Caki2 (cell line): ENCODE measurements at regions not wholly inside any gene's neighbourhood (a gene's known extent, or its start where the extent isn't known, plus 50 kb on each side); places are given as distances from the start of the nearest gene placed in this dataset.

Experiments
- DNase-seq: peaks from one replicate; pipeline ENCODE4 v3.0.0-alpha.2; 2015; ENCODE audit warnings: low read depth
- in situ Hi-C: cut with HindIII; loops from 2 replicates; pipeline ENCODE4 v1.10.0; 2016; ENCODE audit warnings: low sequenced_read_pairs, low pct_unique_long_range_greater_than_20kb, mixed read lengths

DNA sequence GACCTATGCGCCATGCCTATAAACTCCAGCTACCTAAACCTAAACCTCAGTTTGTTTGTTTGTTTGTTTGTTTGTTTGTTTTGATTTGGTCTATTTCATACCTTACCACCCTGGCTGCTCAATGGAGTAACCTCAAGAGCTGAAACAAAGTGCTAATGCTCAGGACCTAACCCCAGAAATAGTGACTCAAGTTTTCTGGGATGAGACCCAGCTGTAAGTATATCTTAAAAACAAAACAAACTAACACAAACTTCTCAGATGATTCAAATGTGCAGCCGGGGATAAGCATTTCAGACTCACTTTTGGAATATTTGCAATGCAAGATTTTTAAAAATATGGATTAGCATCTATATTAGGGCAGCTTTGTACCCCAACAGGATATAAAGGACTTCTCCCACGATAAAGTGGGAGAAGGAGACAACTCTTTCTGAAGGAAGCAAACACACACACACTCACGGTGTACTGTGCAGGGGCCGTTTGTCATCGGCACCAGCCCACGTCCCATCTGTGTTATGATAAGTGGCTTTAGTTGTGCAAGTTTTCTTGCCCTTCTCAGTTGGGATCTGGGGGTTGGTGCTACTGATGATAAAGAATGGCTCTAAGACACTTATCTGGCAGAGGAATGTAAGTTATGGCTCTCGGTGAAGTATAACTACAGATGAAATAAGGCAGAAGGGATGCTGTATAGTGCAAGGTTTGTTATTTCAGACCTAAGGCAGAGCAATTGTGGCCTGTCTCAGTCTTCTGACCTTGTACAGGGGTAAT, 516.7 kb upstream of the TMEM132C start:
- DNase-seq = no peak
- in situ Hi-C loops = no loop called here

GRCh38 chr12:127752802-127753201, 514.2 kb upstream of the TMEM132C start:
- in situ Hi-C loops = no loop called here
- DNase-seq = no peak

DNA sequence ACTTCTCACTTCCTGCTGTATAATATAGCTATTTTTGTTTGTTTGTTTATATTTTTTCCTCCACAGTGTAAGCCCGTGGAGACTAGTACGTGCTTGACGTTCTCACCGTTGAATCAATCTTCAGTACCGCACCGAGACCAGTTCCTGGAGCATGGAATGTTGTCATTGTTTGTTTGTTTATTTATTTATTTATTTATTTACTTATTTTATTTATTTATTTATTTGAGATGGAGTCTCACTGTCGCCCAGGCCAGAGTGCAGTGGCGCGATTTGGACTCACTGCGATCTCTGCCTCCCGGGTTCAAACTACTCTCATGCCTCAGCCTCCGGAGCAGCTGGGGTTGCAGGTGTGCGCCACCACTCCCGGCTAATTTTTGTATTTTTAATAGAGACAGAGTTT, 506.6 kb upstream of the TMEM132C start:
- no peak for DNase-seq
- in situ Hi-C loops = no loop called here

DNA sequence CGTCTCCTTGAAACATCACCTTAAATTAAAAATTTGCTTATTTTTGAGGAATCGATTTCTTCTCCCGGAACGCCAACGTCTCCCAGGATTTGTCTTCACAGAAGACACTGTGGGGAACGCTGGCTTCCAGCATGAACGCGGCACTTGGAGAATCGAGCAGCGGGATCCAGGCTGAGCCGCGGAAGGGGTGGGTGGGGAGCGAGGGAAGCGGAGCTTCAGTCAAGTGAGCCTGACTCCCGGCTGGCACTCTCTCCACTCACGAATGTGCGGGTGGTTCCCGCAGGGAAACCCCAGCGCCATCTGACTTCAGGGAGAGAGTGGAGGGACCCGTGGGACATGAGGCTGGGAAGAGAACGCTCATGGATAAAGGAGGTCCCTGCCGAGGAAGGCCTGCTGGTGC, 506.0 kb upstream of the TMEM132C start:
- in situ Hi-C loops = no loop called here
- no peak for DNase-seq

- in situ Hi-C loops = no loop called here
- no peak for DNase-seq
Observed at GRCh38 chr12:127761880-127762279, 505.1 kb upstream of the TMEM132C start.

DNA sequence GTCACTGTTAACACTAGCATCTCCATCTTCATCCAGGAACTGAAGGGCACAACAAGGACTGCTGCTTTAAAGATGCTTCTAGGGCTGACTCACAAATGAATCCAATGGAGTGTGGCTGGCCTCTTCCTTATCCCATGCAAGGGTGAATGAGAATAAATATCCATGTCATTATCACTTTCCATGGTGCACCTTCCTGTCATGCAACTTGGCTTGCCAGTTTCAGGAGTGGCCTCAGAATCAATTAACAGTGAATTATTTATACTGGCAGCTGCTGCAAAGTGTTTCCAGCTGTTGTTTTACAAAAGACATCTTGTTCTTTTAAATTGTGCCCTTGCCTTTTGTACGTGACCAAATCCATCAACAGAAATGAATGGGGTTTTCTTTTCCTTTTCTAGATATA, 499.3 kb upstream of the TMEM132C start:
- in situ Hi-C loops = no loop called here
- DNase-seq = peak; percentile 28

- DNase-seq = no peak
- in situ Hi-C loops = no loop called here
Observed at GRCh38 chr12:127770118-127770517, 496.9 kb upstream of the TMEM132C start.

GRCh38 chr12:127771546-127771945, 495.4 kb upstream of the TMEM132C start:
- in situ Hi-C loops = no loop called here
- no peak for DNase-seq

DNA sequence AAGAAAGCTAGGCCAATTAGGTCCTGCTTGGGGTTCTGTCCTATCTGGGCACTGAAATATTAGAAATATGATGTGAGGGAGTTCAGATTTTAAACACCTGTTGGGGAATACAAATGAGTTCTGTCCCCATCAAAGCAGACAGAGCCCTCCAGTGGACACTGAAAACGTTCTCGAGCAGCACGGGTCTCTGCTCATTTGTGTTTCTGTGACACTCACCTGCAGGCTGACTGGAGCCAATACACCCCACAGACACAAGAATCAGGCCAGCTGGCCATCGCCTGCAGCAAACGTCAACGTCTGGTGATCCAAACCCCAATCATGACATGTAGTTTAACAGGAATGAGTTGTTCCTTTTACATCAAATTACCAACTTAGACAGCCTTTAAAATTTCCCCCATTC, 493.4 kb upstream of the TMEM132C start:
- DNase-seq = no peak
- in situ Hi-C loops = no loop called here

- in situ Hi-C loops = no loop called here
- no peak for DNase-seq
Observed at GRCh38 chr12:127774828-127775227, 492.1 kb upstream of the TMEM132C start.

DNA sequence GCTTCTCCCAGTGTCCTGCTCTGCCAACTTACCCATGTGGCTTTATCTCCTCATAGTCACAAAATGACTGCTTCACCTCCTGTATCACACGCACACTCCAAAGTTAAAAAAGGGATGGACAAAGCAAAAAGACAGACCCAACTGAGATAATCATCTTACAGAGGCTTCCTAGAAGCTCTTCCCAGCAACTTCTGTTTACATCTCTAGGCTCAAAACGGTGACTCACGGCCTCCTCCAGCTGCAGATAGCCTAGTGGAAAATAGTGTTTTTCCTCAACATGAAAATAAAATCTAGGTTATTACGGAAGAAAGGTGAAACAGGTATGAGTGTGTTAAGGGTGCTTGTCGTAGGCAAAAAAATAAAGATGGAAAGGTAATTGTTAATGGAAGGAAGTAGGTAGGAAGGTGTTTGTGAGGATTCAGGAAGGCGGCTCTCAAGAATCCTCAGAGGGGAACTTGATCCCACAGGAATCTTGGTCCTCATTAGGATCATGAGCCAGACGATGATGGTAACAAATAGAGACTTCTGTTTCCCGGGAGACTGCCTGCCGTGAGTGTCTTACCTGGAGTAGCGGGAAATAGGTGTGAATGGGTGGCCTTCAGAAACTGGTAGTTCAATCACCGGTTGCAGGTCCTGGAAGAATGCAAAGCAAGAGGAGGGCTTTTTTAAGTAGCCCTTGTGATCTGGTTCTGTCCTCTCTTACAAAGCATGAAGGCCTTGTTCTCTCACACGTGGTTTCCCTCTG, 487.5 kb upstream of the TMEM132C start:
- in situ Hi-C loops = no loop called here
- no peak for DNase-seq

GRCh38 chr12:127780881-127781280, 486.1 kb upstream of the TMEM132C start:
- no peak for DNase-seq
- in situ Hi-C loops = no loop called here

DNA sequence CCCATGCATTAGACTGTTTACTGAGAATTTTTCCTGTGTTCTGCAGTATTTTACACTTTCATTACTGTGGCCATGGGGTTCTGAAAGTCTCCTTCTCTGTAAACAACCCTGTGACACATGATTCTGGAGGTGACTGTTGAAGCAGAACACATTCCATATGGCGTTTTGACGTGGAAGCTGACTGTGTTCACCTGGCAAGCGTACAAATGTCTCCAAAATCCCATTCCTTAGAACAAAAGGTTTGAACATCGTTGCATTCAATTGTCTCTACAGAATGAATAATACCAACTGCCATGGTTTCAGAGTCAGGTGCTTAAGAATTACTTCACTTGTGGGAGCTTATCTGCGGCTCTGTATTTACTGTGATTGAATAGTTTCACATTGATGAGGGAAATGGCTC, 485.6 kb upstream of the TMEM132C start:
- DNase-seq = no peak
- in situ Hi-C loops = no loop called here

- in situ Hi-C loops = no loop called here
- no peak for DNase-seq
Observed at GRCh38 chr12:127785540-127785939, 481.4 kb upstream of the TMEM132C start.

- DNase-seq = no peak
- in situ Hi-C loops = no loop called here
Observed at GRCh38 chr12:127785986-127786590, 480.9 kb upstream of the TMEM132C start.

DNA sequence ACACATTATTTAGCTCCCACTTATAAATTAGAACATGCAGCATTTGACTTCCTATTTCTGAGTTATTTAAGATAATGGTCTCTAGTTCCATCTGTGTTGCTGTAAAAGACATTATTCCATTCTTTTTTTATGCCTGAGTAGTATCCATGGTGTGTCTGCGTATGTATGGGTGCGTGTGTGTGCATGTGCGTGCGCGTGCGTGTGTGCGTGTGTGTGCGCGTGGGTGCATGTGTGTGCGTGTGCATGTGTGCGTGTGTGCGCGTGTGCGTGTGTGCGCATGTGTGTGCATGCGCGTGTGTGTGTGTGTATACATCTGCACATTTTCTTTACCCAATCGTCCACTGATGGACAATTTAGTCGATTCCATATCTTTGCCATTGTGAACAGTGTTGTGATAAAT, 479.4 kb upstream of the TMEM132C start:
- in situ Hi-C loops = no loop called here
- DNase-seq = no peak

DNA sequence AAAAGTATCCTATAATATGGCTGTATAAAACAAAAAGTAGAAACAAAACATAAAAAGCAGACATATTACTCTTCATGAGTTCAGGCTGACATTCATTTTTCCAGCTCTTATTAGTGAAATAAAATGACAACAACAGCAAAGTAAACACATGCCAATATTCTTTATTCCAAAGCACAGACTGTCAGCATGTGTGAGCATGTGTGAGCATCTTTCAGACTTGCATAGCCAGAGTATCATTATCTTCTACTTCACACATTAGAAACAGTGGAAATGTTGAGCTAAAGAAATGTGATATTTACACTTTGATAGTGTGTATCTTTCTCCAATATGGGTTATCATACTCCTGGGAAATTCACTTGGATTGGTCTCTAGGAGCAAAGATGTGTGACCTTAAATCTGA, 476.6 kb upstream of the TMEM132C start:
- in situ Hi-C loops = no loop called here
- DNase-seq = no peak

DNA sequence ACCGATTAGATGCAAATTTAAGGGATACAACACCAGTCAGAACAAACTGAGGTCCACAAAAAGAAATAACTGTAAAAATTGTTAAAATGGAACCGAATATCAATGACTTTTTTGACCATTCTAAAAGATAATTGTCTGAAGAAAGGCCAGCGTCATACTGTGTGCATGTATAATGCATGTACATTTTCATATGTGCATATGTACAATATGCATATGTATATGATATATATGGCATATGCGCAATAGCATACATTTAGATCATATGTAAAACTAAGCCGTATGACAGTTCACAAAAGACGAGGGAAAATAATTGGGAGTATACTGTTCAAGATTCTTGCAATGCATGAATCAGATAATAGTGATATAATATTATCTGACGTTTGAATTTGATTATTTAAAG, 475.8 kb upstream of the TMEM132C start:
- no peak for DNase-seq
- in situ Hi-C loops = no loop called here

- in situ Hi-C loops = no loop called here
- DNase-seq = no peak
Observed at GRCh38 chr12:127797918-127798317, 469.1 kb upstream of the TMEM132C start.
